K562 (cell line): ENCODE measurements at regions not wholly inside any gene's neighbourhood (a gene's known extent, or its start where the extent isn't known, plus 50 kb on each side); places are given as distances from the start of the nearest gene placed in this dataset.

Experiments
- CHCHD3 ChIP-seq: fragments of 250-450 bp; sonication (Bioruptor Pico); IDR thresholded peaks from 2 replicates; pipeline ENCODE4 v2.1.2; 2022; ENCODE audit warnings: mild to moderate bottlenecking
- ESRRA ChIP-seq: fragments of 450-650 bp; IDR thresholded peaks from 2 replicates; pipeline ENCODE4 v1.6.1; 2014; ENCODE audit warnings: low read depth, mild to moderate bottlenecking, moderate library complexity, borderline replicate concordance
- KAT7 ChIP-seq: sonication (generic); formaldehyde crosslinking; IDR thresholded peaks from 2 replicates; pipeline ENCODE4 v1.8.0; 2022; ENCODE audit warnings: missing genetic modification reagents, mild to moderate bottlenecking, borderline replicate concordance
- POLR2AphosphoS5 ChIP-seq: IDR thresholded peaks from 2 replicates; pipeline ENCODE4 v1.6.1; 2011; ENCODE audit warnings: mild to moderate bottlenecking, low read depth, low read length, moderate library complexity; ENCODE audit not compliant: control insufficient read depth, insufficient read depth
- RAD21 ChIP-seq, 2 experiments: fragments of 250-450 bp in 1 of 2; fragments of 450-650 bp in 1 of 2; sonication (Bioruptor Pico) in 1 of 2; formaldehyde crosslinking in 1 of 2; IDR thresholded peaks in 1 of 2; conservative IDR thresholded peaks in 1 of 2; 2 replicates each; pipeline versions ENCODE4 v1.4.0 to v1.8.0; 2020 to 2022; ENCODE audit warnings: mild to moderate bottlenecking in 2 of 2, moderate library complexity in 1 of 2
- SREBF2 ChIP-seq: sonication (generic); formaldehyde crosslinking; IDR thresholded peaks from 2 replicates; pipeline ENCODE4 v1.4.0; 2020; ENCODE audit warnings: mild to moderate bottlenecking, missing genetic modification reagents
- TAF1 ChIP-seq: IDR thresholded peaks from 2 replicates; pipeline ENCODE4 v1.6.1; 2011; ENCODE audit warnings: mild to moderate bottlenecking, low read length, moderate library complexity; ENCODE audit not compliant: insufficient read depth, control insufficient read depth, severe bottlenecking; ENCODE audit errors: extremely low read depth
- TF ChIP-seq, protein P1 (sequence below), 3 experiments: IDR thresholded peaks in 2 of 3; conservative IDR thresholded peaks in 1 of 3; 2 replicates each; pipeline ENCODE4 v1.5.1; 2011 to 2012; ENCODE audit warnings: low read length in 3 of 3, mild to moderate bottlenecking in 3 of 3, control low read depth in 2 of 3, improper control_type of control experiment in 1 of 3, inconsistent platforms in 1 of 3, low read depth in 1 of 3, mixed read lengths in 1 of 3, moderate library complexity in 1 of 3; ENCODE audit not compliant: insufficient read depth in 2 of 3

DNA sequence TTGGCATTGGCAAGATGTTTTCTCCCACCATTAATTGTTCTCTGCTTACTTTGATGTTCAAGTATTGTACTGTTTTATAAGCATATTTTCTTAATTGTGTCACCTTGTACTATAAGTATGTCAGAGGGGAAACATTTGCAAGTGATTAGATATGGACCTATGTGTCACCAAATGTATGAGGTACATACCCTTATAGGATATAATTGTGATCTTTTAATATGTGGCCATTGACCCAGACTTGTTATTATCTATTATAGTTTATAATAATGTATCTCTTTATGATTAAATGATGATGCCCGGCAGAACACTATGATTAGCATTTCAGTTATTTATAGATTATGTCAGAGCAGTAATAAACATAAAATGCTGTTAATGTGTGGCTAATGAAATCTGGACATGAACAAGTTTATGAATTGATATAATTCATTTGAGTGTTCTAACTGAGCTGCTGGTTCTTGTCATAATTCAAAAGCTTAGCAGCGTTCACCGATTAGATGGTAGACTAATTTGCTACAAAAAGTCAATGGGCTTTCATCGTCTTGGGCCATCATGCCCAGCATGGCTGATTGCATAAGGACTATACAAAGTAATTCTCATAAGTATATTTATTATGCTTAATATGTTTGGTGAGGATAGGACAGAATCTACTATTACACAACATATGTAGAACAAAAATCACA lies 480.9 kb upstream of the FANCL start:
- TF ChIP-seq, protein P1, sequence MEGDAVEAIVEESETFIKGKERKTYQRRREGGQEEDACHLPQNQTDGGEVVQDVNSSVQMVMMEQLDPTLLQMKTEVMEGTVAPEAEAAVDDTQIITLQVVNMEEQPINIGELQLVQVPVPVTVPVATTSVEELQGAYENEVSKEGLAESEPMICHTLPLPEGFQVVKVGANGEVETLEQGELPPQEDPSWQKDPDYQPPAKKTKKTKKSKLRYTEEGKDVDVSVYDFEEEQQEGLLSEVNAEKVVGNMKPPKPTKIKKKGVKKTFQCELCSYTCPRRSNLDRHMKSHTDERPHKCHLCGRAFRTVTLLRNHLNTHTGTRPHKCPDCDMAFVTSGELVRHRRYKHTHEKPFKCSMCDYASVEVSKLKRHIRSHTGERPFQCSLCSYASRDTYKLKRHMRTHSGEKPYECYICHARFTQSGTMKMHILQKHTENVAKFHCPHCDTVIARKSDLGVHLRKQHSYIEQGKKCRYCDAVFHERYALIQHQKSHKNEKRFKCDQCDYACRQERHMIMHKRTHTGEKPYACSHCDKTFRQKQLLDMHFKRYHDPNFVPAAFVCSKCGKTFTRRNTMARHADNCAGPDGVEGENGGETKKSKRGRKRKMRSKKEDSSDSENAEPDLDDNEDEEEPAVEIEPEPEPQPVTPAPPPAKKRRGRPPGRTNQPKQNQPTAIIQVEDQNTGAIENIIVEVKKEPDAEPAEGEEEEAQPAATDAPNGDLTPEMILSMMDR (IDR thresholded peaks at IDR 0.05 in 2 of 3, conservative IDR thresholded peaks at IDR 0.05 in 1 of 3; ENCODE audit: insufficient read depth in 2 of 3, low read depth in 1 of 3, low read length in 3 of 3), result no peak
- TF ChIP-seq RAD21 (CRISPR knock-in tag; conservative IDR thresholded peaks at IDR 0.05 in 1 of 2, IDR thresholded peaks at IDR 0.05 in 1 of 2), result no peak
- no peak for TF ChIP-seq ESRRA
- no peak for TF ChIP-seq POLR2AphosphoS5
- TF ChIP-seq CHCHD3 (CRISPR knock-in tag), result no peak
- TF ChIP-seq TAF1, result no peak
- TF ChIP-seq SREBF2, result no peak
- TF ChIP-seq KAT7 (CRISPR knock-in tag), result no peak
